ENCODE measurements at regions not wholly inside any gene's neighbourhood (a gene's known extent, or its start where the extent isn't known, plus 50 kb on each side); places are given as distances from the start of the nearest gene placed in this dataset.
"Not testable (repeated sequence)": the region's sequence is repeated elsewhere in the genome, so short reads cannot be mapped to it uniquely, and the experiment has no call there.

GRCh38 chr2:226558418-226558817 lies 241.2 kb downstream of the IRS1 start:
- Mint-ChIP-seq H3K4me3 (no peak overlapping the region), H3K4me1 (ENCODE audit: low read depth) (no peaks in the 10 kb centered on the region), H3K36me3 (ENCODE audit: insufficient read depth) (no peaks in the 10 kb centered on the region), H3K27me3 (ENCODE audit: low read depth) (peaks cover 14% of the 10 kb centered on the region), H3K9me3 (no peaks in the 10 kb centered on the region)
- no peak for DNase-seq
- no peak for ATAC-seq

- H3K27me3 Mint-ChIP-seq (ENCODE audit: low read depth) = peaks cover 14% of the 10 kb centered on the region
- no peaks in the 10 kb centered on the region for H3K4me1 Mint-ChIP-seq (ENCODE audit: low read depth)
- H3K9me3 Mint-ChIP-seq = no peaks in the 10 kb centered on the region
- no peak overlapping the region for H3K4me3 Mint-ChIP-seq
- no peak for ATAC-seq
- H3K36me3 Mint-ChIP-seq (ENCODE audit: insufficient read depth) = no peaks in the 10 kb centered on the region
- no peak for DNase-seq
Observed at GRCh38 chr2:226556050-226556449, 243.6 kb downstream of the IRS1 start.

DNA sequence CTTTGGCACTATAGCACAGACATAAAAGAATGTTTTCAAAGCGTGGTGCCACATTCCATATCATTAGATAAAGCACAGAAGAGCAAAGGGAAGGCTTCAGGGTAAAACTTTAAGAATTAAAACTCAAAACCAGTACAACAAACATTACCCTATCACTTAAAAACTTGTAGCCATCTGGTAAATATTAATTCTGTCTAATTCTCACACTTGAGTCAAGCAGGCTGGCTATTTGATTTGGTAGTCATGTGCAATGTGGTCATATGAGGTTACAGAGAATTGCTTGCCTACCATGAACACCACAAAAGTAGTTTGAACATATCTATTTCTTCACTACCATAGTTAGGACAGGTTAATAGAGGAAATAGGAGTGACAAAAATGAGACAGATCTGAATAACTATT lies 244.9 kb downstream of the IRS1 start:
- H3K4me3 Mint-ChIP-seq = no peak overlapping the region
- ATAC-seq = no peak
- no peaks in the 10 kb centered on the region for H3K4me1 Mint-ChIP-seq (ENCODE audit: low read depth)
- DNase-seq = no peak
- no peaks in the 10 kb centered on the region for H3K9me3 Mint-ChIP-seq
- H3K27me3 Mint-ChIP-seq (ENCODE audit: low read depth) = peaks cover 14% of the 10 kb centered on the region
- H3K36me3 Mint-ChIP-seq (ENCODE audit: insufficient read depth) = no peaks in the 10 kb centered on the region

- Mint-ChIP-seq H3K4me1 (ENCODE audit: low read depth) (no peaks in the 10 kb centered on the region), H3K9me3 (no peaks in the 10 kb centered on the region), H3K27me3 (ENCODE audit: low read depth) (peaks cover 14% of the 10 kb centered on the region), H3K4me3 (no peak overlapping the region), H3K36me3 (ENCODE audit: insufficient read depth) (no peaks in the 10 kb centered on the region)
- ATAC-seq (no peak), DNase-seq (no peak)
Observed at GRCh38 chr2:226553333-226553732, 246.3 kb downstream of the IRS1 start.

GRCh38 chr2:226552571-226553285 lies 246.9 kb downstream of the IRS1 start:
- Mint-ChIP-seq H3K4me1 (ENCODE audit: low read depth) (no peaks in the 10 kb centered on the region), H3K4me3 (no peak overlapping the region), H3K9me3 (no peaks in the 10 kb centered on the region), H3K36me3 (ENCODE audit: insufficient read depth) (no peaks in the 10 kb centered on the region), H3K27me3 (ENCODE audit: low read depth) (peaks cover 11% of the 10 kb centered on the region)
- no peak for DNase-seq
- ATAC-seq = no peak

DNA sequence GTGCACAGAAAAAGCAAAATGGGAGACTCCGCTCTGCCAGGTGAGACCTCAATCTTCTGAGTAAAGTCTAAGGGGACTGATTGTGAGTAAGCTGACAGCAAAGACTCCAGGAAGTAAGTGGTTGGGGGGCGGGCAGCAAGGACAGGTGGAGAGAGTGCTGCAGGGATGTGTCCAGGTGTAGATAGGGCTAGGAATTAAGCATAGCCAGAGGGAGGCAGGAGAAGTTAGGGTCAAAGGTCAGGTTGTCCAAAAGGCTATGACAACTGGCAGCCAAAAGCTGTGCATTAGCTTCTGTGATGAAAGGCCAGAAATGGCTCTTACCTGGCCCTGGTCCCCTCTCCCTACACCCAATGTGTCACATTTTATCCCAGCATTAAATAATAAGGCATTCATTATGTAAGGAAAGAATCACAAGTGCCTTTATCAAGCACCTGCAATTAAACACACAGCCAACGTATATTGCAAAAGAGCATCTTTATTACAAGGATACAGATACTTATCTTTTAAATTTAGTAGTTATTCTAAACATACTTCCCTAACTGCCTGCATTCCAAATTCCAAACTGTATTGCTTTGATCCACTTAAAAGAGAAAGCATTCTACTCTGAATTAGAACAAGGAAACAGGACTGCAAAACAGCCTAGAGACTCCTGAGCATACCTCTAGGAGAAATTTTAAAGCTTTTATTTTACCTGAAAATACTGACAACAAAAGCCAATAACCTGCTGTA lies 247.9 kb downstream of the IRS1 start:
- H3K4me3 Mint-ChIP-seq = no peak overlapping the region
- DNase-seq (no peak), ATAC-seq (no peak)
- H3K36me3 Mint-ChIP-seq (ENCODE audit: insufficient read depth) = no peaks in the 10 kb centered on the region
- H3K4me1 Mint-ChIP-seq (ENCODE audit: low read depth) = no peaks in the 10 kb centered on the region
- peaks cover 3% of the 10 kb centered on the region for H3K27me3 Mint-ChIP-seq (ENCODE audit: low read depth)
- H3K9me3 Mint-ChIP-seq = no peaks in the 10 kb centered on the region

DNA sequence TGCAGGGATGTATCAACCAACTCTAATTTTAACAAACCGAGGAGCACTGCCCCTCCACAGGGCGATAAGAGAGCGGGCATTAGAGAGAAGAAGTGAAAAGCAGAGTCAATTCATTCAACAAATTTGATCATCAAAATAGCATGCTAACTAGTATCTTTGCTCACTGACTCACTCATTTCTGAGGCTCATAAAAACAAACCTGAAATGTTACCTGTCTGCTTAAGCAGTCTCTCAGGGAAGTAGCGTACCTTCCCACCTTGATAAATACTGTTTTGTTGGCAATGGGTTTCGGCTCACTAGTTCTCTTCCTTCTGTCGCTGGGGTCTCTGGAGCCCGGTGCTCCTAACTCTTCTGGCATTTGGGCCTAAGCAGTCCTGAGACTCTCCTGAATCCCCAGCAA lies 248.8 kb downstream of the IRS1 start:
- no peak for ATAC-seq
- Mint-ChIP-seq H3K27me3 (ENCODE audit: low read depth) (peaks cover 2% of the 10 kb centered on the region), H3K9me3 (no peaks in the 10 kb centered on the region), H3K36me3 (ENCODE audit: insufficient read depth) (no peaks in the 10 kb centered on the region), H3K4me3 (no peak overlapping the region), H3K4me1 (ENCODE audit: low read depth) (no peaks in the 10 kb centered on the region)
- no peak for DNase-seq

DNA sequence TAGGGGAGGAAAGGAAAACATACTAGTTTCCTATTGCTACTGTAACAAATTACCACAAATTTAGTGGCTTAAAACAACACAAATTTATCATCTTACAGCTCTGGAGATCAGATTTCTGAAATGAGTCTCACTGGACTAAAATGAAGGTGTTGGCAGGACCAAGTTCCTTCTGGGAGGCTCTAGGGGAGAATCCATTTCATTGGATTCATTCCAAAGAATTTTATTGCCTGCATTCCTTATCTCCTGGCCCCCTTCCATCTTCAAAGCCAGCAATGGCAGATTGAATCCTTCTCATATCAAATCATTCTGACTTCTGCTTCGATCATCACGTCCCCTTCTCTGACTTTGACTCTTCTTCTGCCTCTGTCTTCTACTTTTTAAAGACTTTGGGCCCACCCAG lies 250.9 kb downstream of the IRS1 start:
- H3K36me3 Mint-ChIP-seq (ENCODE audit: insufficient read depth) = no peaks in the 10 kb centered on the region
- H3K4me3 Mint-ChIP-seq = no peak overlapping the region
- DNase-seq = no peak
- no peaks in the 10 kb centered on the region for H3K27me3 Mint-ChIP-seq (ENCODE audit: low read depth)
- no peaks in the 10 kb centered on the region for H3K9me3 Mint-ChIP-seq
- ATAC-seq = no peak
- H3K4me1 Mint-ChIP-seq (ENCODE audit: low read depth) = no peaks in the 10 kb centered on the region

DNA sequence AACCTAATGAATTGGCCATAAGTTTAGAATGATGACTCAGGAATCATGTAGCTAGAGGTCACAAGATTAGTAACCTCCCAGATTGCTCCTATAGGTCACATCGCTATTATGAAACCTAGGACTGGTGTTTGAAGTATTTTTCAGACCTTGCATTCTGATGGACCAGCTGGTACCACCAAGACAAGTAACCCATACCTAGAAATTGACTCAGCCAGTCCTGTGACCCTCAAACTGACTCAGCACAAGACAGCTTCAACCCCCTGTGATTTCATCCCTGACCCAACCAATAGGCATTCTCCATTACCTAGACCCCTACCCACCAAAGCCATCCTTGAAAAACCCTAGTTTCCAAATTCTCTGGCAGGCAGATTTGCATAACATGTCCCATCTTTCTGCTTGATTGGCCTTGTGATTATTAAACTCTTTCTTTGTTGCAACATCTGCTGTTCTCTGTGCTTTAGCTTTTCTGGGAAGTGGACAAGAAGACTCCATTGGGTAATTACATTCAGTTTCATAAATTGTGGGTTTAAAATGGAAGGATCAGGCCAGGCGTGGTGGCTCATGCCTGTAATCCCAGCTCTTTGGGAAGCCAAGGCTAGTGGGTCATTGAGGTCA lies 254.9 kb downstream of the IRS1 start:
- no peak for ATAC-seq

DNA sequence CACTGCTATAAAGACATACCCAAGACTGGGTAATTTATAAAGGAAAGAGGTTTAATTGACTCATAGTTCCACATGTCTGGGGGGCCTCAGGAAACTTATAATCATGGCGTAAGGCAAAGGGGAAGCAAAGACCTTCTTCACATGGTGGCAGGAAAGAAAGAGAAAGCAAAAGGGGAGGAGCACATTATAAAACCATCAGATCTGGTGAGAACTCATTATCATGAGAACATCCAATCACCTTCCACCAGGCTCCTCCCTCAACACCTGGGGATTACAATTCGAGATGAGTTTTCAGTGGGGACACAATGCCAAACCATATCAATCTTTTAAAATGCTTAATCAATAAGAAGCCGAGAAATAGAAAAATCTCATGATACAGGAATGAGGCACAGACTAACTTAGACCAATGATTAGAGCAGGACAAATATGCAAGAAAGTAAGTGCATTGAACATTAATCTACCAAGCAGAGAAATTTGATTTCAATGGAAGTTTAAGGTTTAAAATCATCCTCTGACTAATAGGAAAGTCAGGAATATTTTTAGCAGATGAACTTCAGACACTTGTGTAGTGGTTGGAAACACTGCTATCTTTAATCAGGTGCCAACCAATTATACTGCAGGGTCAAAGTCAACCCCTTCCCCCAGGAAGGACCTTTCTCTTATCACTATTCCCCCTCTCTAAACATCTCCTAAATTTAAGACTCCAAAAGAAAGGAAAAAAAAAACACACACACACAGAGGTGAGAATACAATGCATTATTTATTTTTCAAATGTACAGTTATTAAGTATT lies 259.2 kb downstream of the IRS1 start:
- Mint-ChIP-seq H3K27me3 (ENCODE audit: low read depth) (peaks cover 3% of the 10 kb centered on the region), H3K4me3 (no peak overlapping the region), H3K36me3 (ENCODE audit: insufficient read depth) (no peaks in the 10 kb centered on the region), H3K4me1 (ENCODE audit: low read depth) (no peaks in the 10 kb centered on the region), H3K9me3 (peaks cover 5% of the 10 kb centered on the region)
- ATAC-seq = no peak
- no peak for DNase-seq

More for the DNA sequence above, 254.9 kb downstream of the IRS1 start:
- peaks cover 3% of the 10 kb centered on the region for H3K27me3 Mint-ChIP-seq (ENCODE audit: low read depth)
- H3K4me3 Mint-ChIP-seq = no peak overlapping the region
- peaks cover 5% of the 10 kb centered on the region for H3K9me3 Mint-ChIP-seq
- no peaks in the 10 kb centered on the region for H3K36me3 Mint-ChIP-seq (ENCODE audit: insufficient read depth)
- DNase-seq = no peak
- H3K4me1 Mint-ChIP-seq (ENCODE audit: low read depth) = no peaks in the 10 kb centered on the region

DNA sequence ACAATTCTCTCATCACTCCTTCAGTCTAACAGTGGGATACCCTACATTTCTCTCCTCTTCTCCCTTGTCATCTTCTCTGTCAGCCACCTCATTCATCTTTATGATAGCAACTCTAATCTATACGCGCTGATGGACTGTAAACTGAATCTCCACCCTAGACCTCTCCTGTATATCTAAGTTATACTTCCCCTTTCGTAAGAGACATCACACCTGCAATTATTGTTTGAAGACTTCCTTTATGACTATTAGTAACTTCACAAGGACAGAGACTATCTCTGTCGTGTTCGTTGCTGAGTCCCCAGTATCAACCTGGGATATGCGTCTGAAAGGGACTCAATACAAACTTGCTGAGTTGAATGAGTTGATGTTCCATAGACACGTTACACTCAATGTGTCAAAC lies 263.2 kb downstream of the IRS1 start:
- peaks cover 3% of the 10 kb centered on the region for H3K27me3 Mint-ChIP-seq (ENCODE audit: low read depth)
- ATAC-seq (no peak), DNase-seq (no peak)
- H3K36me3 Mint-ChIP-seq (ENCODE audit: insufficient read depth) = no peaks in the 10 kb centered on the region
- no peak overlapping the region for H3K4me3 Mint-ChIP-seq
- no peaks in the 10 kb centered on the region for H3K9me3 Mint-ChIP-seq
- no peaks in the 10 kb centered on the region for H3K4me1 Mint-ChIP-seq (ENCODE audit: low read depth)

DNA sequence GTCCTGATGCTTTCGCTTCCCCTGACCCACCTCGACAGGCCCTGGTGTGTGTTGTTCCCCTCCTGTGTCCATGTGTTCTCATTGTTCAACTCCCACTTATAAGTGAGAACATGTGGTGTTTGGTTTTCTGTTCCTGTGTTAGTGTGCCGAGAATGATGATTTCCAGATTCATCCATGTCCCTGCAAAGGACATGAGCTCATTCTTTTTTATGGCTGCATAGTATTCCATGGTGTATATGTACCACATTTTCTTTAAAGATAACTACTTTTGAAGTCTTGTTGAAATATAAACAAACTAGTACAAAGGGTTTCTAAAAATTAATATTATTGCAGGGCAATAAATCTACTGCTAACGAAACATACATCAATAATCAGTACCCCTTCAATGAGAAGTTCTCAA lies 266.6 kb downstream of the IRS1 start:
- H3K36me3 Mint-ChIP-seq (ENCODE audit: insufficient read depth); DNase-seq; H3K9me3 Mint-ChIP-seq; H3K4me1 Mint-ChIP-seq (ENCODE audit: low read depth); ATAC-seq; H3K4me3 Mint-ChIP-seq; H3K27me3 Mint-ChIP-seq (ENCODE audit: low read depth): not testable (repeated sequence)

DNA sequence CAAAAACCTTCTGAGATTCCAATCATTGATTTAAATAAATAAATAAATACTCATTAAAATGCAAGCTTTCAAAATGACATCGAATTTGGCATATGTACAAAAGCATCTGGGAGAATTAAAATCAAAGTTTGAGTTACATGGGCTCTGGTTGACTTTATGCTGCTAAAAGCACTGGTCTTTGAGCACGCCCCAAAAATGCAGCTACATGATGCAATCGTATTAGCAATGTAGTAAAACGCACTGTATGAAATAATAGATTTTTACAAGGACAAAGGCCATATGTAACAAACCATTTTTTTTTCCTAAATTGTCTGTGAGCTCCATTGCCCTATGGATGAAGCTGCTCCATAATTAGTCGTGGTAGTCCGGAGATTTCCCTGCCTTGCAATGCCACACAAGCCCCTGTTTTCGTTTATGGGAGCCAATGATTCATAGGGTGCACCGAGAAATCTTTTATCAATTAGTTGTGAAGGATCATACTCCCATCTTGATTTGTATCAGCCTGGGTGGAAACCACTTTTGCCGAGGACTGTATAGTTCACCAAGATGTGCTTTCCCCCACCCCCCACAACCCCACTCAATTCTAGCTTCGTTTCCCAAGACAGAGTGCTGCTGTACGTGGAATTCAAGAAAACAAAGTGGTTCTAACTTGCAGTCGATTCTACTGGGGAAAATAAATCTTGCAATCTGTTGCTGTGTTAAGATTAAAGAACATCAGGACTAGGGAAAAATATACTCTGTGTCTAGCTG lies 268.4 kb downstream of the IRS1 start:
- Mint-ChIP-seq H3K27me3 (ENCODE audit: low read depth) (no peaks in the 10 kb centered on the region), H3K9me3 (no peaks in the 10 kb centered on the region), H3K36me3 (ENCODE audit: insufficient read depth) (no peaks in the 10 kb centered on the region), H3K4me1 (ENCODE audit: low read depth) (no peaks in the 10 kb centered on the region), H3K4me3 (no peak overlapping the region)
- no peak for DNase-seq
- no peak for ATAC-seq

GRCh38 chr2:226529556-226529955 lies 270.1 kb downstream of the IRS1 start:
- no peak for ATAC-seq
- no peak overlapping the region for H3K4me3 Mint-ChIP-seq
- no peaks in the 10 kb centered on the region for H3K27me3 Mint-ChIP-seq (ENCODE audit: low read depth)
- no peaks in the 10 kb centered on the region for H3K4me1 Mint-ChIP-seq (ENCODE audit: low read depth)
- no peak for DNase-seq
- no peaks in the 10 kb centered on the region for H3K9me3 Mint-ChIP-seq
- H3K36me3 Mint-ChIP-seq (ENCODE audit: insufficient read depth) = no peaks in the 10 kb centered on the region
